ENCODE measurements at regions not wholly inside any gene's neighbourhood (a gene's known extent, or its start where the extent isn't known, plus 50 kb on each side); places are given as distances from the start of the nearest gene placed in this dataset.

GRCh38 chr12:130216031-130216430, 53.8 kb downstream of the FZD10 start:
- Mint-ChIP-seq H3K27ac (no peak overlapping the region), H3K4me1 (no peaks in the 10 kb centered on the region), H3K9me3 (peaks cover 9 to 11% of the 10 kb centered on the region in 2 donors), H3K27me3 (peaks cover 64% of the 10 kb centered on the region), H3K4me3 (no peak overlapping the region)
- no peak for DNase-seq
- ATAC-seq = no peak

GRCh38 chr12:130218682-130219081, 56.4 kb downstream of the FZD10 start:
- no peak for DNase-seq
- H3K4me1 Mint-ChIP-seq = no peaks in the 10 kb centered on the region
- no peak overlapping the region for H3K4me3 Mint-ChIP-seq
- peak overlapping the region in 1 of 2 donors; percentile 42 for H3K27ac Mint-ChIP-seq
- peaks cover 9 to 11% of the 10 kb centered on the region in 2 donors for H3K9me3 Mint-ChIP-seq
- peaks cover 80% of the 10 kb centered on the region for H3K27me3 Mint-ChIP-seq
- ATAC-seq = no peak

- H3K4me1 Mint-ChIP-seq = no peaks in the 10 kb centered on the region
These were observed 57.9 kb downstream of the FZD10 start for GRCh38 chr12:130219929-130220705.

GRCh38 chr12:130220706-130221100, 58.4 kb downstream of the FZD10 start:
- ATAC-seq (no peak), DNase-seq (no peak)
- Mint-ChIP-seq H3K27me3 (peaks cover 60% of the 10 kb centered on the region), H3K4me3 (no peak overlapping the region), H3K27ac (no peak overlapping the region), H3K9me3 (peaks cover 9 to 11% of the 10 kb centered on the region in 2 donors), H3K4me1 (no peaks in the 10 kb centered on the region)

More at GRCh38 chr12:130219929-130220705, 57.9 kb downstream of the FZD10 start:
- DNase-seq (no peak), ATAC-seq (no peak)
- no peak overlapping the region for H3K27ac Mint-ChIP-seq
- peaks cover 9 to 11% of the 10 kb centered on the region in 2 donors for H3K9me3 Mint-ChIP-seq
- H3K27me3 Mint-ChIP-seq = peaks cover 66% of the 10 kb centered on the region
- no peak overlapping the region for H3K4me3 Mint-ChIP-seq

GRCh38 chr12:130222519-130223218, 60.4 kb downstream of the FZD10 start:
- Mint-ChIP-seq H3K9me3 (peaks cover 2 to 7% of the 10 kb centered on the region in 2 donors), H3K27ac (no peak overlapping the region), H3K4me3 (no peak overlapping the region), H3K4me1 (no peaks in the 10 kb centered on the region), H3K27me3 (peaks cover 46% of the 10 kb centered on the region)
- DNase-seq = no peak
- no peak for ATAC-seq

GRCh38 chr12:130223767-130224244, 61.5 kb downstream of the FZD10 start:
- Mint-ChIP-seq H3K27ac (no peak overlapping the region), H3K27me3 (peaks cover 51% of the 10 kb centered on the region), H3K4me1 (no peaks in the 10 kb centered on the region), H3K9me3 (peaks cover 3 to 8% of the 10 kb centered on the region in 2 donors), H3K4me3 (no peak overlapping the region)
- DNase-seq = no peak
- ATAC-seq = no peak

- Mint-ChIP-seq H3K9me3 (peaks cover 1 to 16% of the 10 kb centered on the region in 2 donors), H3K27me3 (peaks cover 55% of the 10 kb centered on the region), H3K4me1 (no peaks in the 10 kb centered on the region), H3K4me3 (no peak overlapping the region), H3K27ac (no peak overlapping the region)
- DNase-seq (no peak), ATAC-seq (no peak)
These were observed 62.3 kb downstream of the FZD10 start for GRCh38 chr12:130224613-130225012.

- no peaks in the 10 kb centered on the region for H3K4me1 Mint-ChIP-seq
- ATAC-seq (no peak), DNase-seq (no peak)
- H3K4me3 Mint-ChIP-seq = no peak overlapping the region
- peaks cover 53% of the 10 kb centered on the region for H3K27me3 Mint-ChIP-seq
- no peak overlapping the region for H3K27ac Mint-ChIP-seq
- peaks cover 4 to 21% of the 10 kb centered on the region in 2 donors for H3K9me3 Mint-ChIP-seq
These were observed 63.1 kb downstream of the FZD10 start for GRCh38 chr12:130225347-130225746.

GRCh38 chr12:130226126-130226525, 63.9 kb downstream of the FZD10 start:
- Mint-ChIP-seq H3K27ac (no peak overlapping the region), H3K9me3 (peaks cover 8 to 21% of the 10 kb centered on the region in 2 donors), H3K4me3 (no peak overlapping the region), H3K4me1 (no peaks in the 10 kb centered on the region), H3K27me3 (peaks cover 45% of the 10 kb centered on the region)
- no peak for ATAC-seq
- DNase-seq = no peak

GRCh38 chr12:130226771-130227170, 64.5 kb downstream of the FZD10 start:
- ATAC-seq (no peak), DNase-seq (no peak)
- Mint-ChIP-seq H3K4me3 (no peak overlapping the region), H3K27ac (no peak overlapping the region), H3K9me3 (peaks cover 8 to 21% of the 10 kb centered on the region in 2 donors), H3K4me1 (no peaks in the 10 kb centered on the region), H3K27me3 (peaks cover 39% of the 10 kb centered on the region)

GRCh38 chr12:130227641-130228040, 65.4 kb downstream of the FZD10 start:
- H3K4me1 Mint-ChIP-seq = no peaks in the 10 kb centered on the region
- H3K27ac Mint-ChIP-seq = no peak overlapping the region

GRCh38 chr12:130236446-130236845, 74.2 kb downstream of the FZD10 start:
- DNase-seq (no peak), ATAC-seq (no peak)
- peaks cover 20% of the 10 kb centered on the region for H3K27me3 Mint-ChIP-seq
- no peaks in the 10 kb centered on the region for H3K4me1 Mint-ChIP-seq
- H3K9me3 Mint-ChIP-seq = no peaks in the 10 kb centered on the region
- H3K4me3 Mint-ChIP-seq = no peak overlapping the region
- no peak overlapping the region for H3K27ac Mint-ChIP-seq

More at GRCh38 chr12:130227641-130228040, 65.4 kb downstream of the FZD10 start:
- Mint-ChIP-seq H3K4me3 (no peak overlapping the region), H3K27me3 (peaks cover 30% of the 10 kb centered on the region), H3K9me3 (peaks cover 8 to 21% of the 10 kb centered on the region in 2 donors)
- no peak for DNase-seq
- no peak for ATAC-seq

GRCh38 chr12:130240831-130241590, 78.7 kb downstream of the FZD10 start:
- Mint-ChIP-seq H3K27me3 (peaks cover 8% of the 10 kb centered on the region), H3K27ac (no peak overlapping the region), H3K9me3 (no peaks in the 10 kb centered on the region), H3K4me1 (no peaks in the 10 kb centered on the region), H3K4me3 (no peak overlapping the region)
- DNase-seq = no peak
- no peak for ATAC-seq

- no peak overlapping the region for H3K4me3 Mint-ChIP-seq
- peak overlapping the region in 1 of 2 donors; percentile 77 for H3K27ac Mint-ChIP-seq
- H3K27me3 Mint-ChIP-seq = peaks cover 3% of the 10 kb centered on the region
- no peaks in the 10 kb centered on the region for H3K4me1 Mint-ChIP-seq
- DNase-seq (no peak), ATAC-seq (no peak)
- peaks cover 0 to 2% of the 10 kb centered on the region in 2 donors for H3K9me3 Mint-ChIP-seq
These were observed 80.2 kb downstream of the FZD10 start for GRCh38 chr12:130242506-130242905.

- ATAC-seq (no peak), DNase-seq (no peak)
- peaks cover 0 to 8% of the 10 kb centered on the region in 2 donors for H3K9me3 Mint-ChIP-seq
- H3K27ac Mint-ChIP-seq = no peak overlapping the region
- H3K4me3 Mint-ChIP-seq = no peak overlapping the region
- H3K27me3 Mint-ChIP-seq = no peaks in the 10 kb centered on the region
- no peaks in the 10 kb centered on the region for H3K4me1 Mint-ChIP-seq
These were observed 83.0 kb downstream of the FZD10 start for GRCh38 chr12:130245251-130245650.
